Suprapubic skin (tissue), 4 donors: ENCODE measurements at regions not wholly inside any gene's neighbourhood (a gene's known extent, or its start where the extent isn't known, plus 50 kb on each side); places are given as distances from the start of the nearest gene placed in this dataset.

Experiments
- DNase-seq, 2 donors: peaks; one replicate each; pipeline ENCODE4 v3.0.0-alpha.2; 2019; ENCODE audit warnings: low spot score in 2 of 2
- H3K27ac ChIP-seq: fragments of 200-600 bp; sonication (generic); one replicate; pipeline ENCODE4 v1.5.1; 2019
- H3K27me3 ChIP-seq: fragments of 200-600 bp; sonication (generic); one replicate; pipeline ENCODE4 v1.5.1; 2019
- H3K36me3 ChIP-seq: fragments of 200-600 bp; sonication (generic); one replicate; pipeline ENCODE4 v1.5.1; 2019
- H3K4me1 ChIP-seq: fragments of 200-600 bp; sonication (generic); one replicate; pipeline ENCODE4 v1.5.1; 2019
- H3K4me3 ChIP-seq: fragments of 200-600 bp; sonication (generic); one replicate; pipeline ENCODE4 v1.5.1; 2019; ENCODE audit warnings: mild to moderate bottlenecking
- H3K9me3 ChIP-seq: fragments of 200-600 bp; sonication (generic); one replicate; pipeline ENCODE4 v1.5.1; 2019
- CTCF ChIP-seq, 2 donors: fragments of 200-600 bp in 1 of 2; fragments of 450-650 bp in 1 of 2; sonication (generic) in 1 of 2; IDR thresholded peaks; one replicate each; pipeline ENCODE4 v1.5.1; 2016 to 2019; ENCODE audit warnings: antibody characterized with exemption in 2 of 2, mild to moderate bottlenecking in 1 of 2, moderate library complexity in 1 of 2
- EP300 ChIP-seq: sonication (generic); formaldehyde crosslinking; IDR thresholded peaks from one replicate; pipeline ENCODE4 v1.6.1; 2017; ENCODE audit warnings: antibody characterized with exemption
- POLR2A ChIP-seq, 2 donors: fragments of 450-650 bp; IDR thresholded peaks; one replicate each; pipeline ENCODE4 v1.6.1; 2017; ENCODE audit warnings: antibody characterized with exemption in 2 of 2, mild to moderate bottlenecking in 2 of 2, moderate library complexity in 2 of 2
- POLR2AphosphoS5 ChIP-seq, 3 donors: sonication (generic); formaldehyde crosslinking; IDR thresholded peaks; one replicate each; pipeline ENCODE4 v1.6.1; 2017; ENCODE audit warnings: antibody characterized with exemption in 3 of 3
- WGBS: methylation state at CpG from one replicate; pipeline ENCODE4 v1.1.5; 2018; 5-methylcytosine and 5-hydroxymethylcytosine counted together

GRCh38 chr5:159444441-159445082 lies 114.3 kb upstream of the IL12B start:
- H3K4me1 ChIP-seq = no peaks in the 10 kb centered on the region
- no peaks in the 10 kb centered on the region for H3K27me3 ChIP-seq
- WGBS = 58% methylated on average over 6 of the region's 6 CpGs
- no peak overlapping the region for H3K27ac ChIP-seq
- no peak overlapping the region for H3K4me3 ChIP-seq
- no peaks in the 10 kb centered on the region for H3K36me3 ChIP-seq
- H3K9me3 ChIP-seq = no peaks in the 10 kb centered on the region
- DNase-seq = no peak
- TF ChIP-seq CTCF (IDR thresholded peaks at IDR 0.05) (peak in 1 of 2 donors; percentile 14), POLR2AphosphoS5 (IDR thresholded peaks at IDR 0.05) (no peak)

- TF ChIP-seq POLR2A (IDR thresholded peaks at IDR 0.05) (no peak), POLR2AphosphoS5 (IDR thresholded peaks at IDR 0.05) (no peak), CTCF (IDR thresholded peaks at IDR 0.05) (no peak), EP300 (no peak)
- WGBS = 85% methylated on average over 1 of the region's 1 CpG
- DNase-seq = no peak
Observed at GRCh38 chr5:159447116-159447515, 116.8 kb upstream of the IL12B start.

GRCh38 chr5:159448841-159449407 lies 118.6 kb upstream of the IL12B start:
- DNase-seq = no peak
- Histone ChIP-seq H3K9me3 (no peaks in the 10 kb centered on the region), H3K4me3 (no peak overlapping the region), H3K27me3 (no peaks in the 10 kb centered on the region), H3K4me1 (peaks cover 10% of the 10 kb centered on the region), H3K36me3 (no peaks in the 10 kb centered on the region), H3K27ac (no peak overlapping the region)
- WGBS = 82% methylated on average over 5 of the region's 5 CpGs
- TF ChIP-seq POLR2AphosphoS5 (IDR thresholded peaks at IDR 0.05) (no peak), CTCF (IDR thresholded peaks at IDR 0.05) (no peak), EP300 (no peak), POLR2A (IDR thresholded peaks at IDR 0.05) (no peak)

More at GRCh38 chr5:159447116-159447515, 116.8 kb upstream of the IL12B start:
- no peaks in the 10 kb centered on the region for H3K36me3 ChIP-seq
- no peak overlapping the region for H3K27ac ChIP-seq
- no peaks in the 10 kb centered on the region for H3K9me3 ChIP-seq
- H3K4me3 ChIP-seq = no peak overlapping the region
- H3K27me3 ChIP-seq = no peaks in the 10 kb centered on the region
- peaks cover 10% of the 10 kb centered on the region for H3K4me1 ChIP-seq

GRCh38 chr5:159449925-159450324 lies 119.6 kb upstream of the IL12B start:
- Histone ChIP-seq H3K9me3 (no peaks in the 10 kb centered on the region), H3K4me3 (no peak overlapping the region), H3K27ac (no peak overlapping the region), H3K4me1 (peaks cover 10% of the 10 kb centered on the region), H3K36me3 (no peaks in the 10 kb centered on the region), H3K27me3 (no peaks in the 10 kb centered on the region)
- DNase-seq = no peak
- 94% methylated on average over 7 of the region's 7 CpGs for WGBS
- TF ChIP-seq POLR2A (IDR thresholded peaks at IDR 0.05) (no peak), EP300 (no peak), POLR2AphosphoS5 (IDR thresholded peaks at IDR 0.05) (no peak), CTCF (IDR thresholded peaks at IDR 0.05) (no peak)

GRCh38 chr5:159450417-159450816 lies 120.1 kb upstream of the IL12B start:
- Histone ChIP-seq H3K4me3 (no peak overlapping the region), H3K27me3 (no peaks in the 10 kb centered on the region), H3K27ac (no peak overlapping the region), H3K9me3 (no peaks in the 10 kb centered on the region), H3K4me1 (peaks cover 10% of the 10 kb centered on the region), H3K36me3 (no peaks in the 10 kb centered on the region)
- TF ChIP-seq EP300 (no peak), POLR2A (IDR thresholded peaks at IDR 0.05) (no peak), CTCF (IDR thresholded peaks at IDR 0.05) (no peak), POLR2AphosphoS5 (IDR thresholded peaks at IDR 0.05) (no peak)
- 93% methylated on average over 4 of the region's 4 CpGs for WGBS
- DNase-seq = no peak
